ENCODE measurements at regions not wholly inside any gene's neighbourhood (a gene's known extent, or its start where the extent isn't known, plus 50 kb on each side); places are given as distances from the start of the nearest gene placed in this dataset.

DNA sequence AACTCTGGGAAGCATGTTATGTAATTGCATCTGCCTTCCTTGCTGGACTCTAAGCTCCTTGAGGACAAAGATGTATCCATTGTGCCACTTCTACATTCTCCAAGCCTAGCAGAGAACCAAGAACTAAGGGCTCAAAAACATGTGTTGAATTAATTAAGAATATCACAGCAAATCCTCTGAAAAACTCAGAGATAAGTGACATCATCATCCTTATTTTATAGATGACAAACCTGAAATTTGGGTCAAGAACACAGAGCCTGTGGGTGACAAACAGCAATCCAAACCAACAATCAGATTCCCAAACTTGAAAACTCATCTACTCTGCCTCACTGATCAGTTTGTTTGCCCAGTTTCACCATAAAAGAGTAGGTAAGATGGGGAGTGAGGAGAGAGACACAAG, 503.6 kb upstream of the LRRN3 start:
- no peak overlapping the region for H3K4me3 ChIP-seq
- TF ChIP-seq CTCF (IDR thresholded peaks at IDR 0.05), result no peak
- H3K27ac ChIP-seq, result no peak overlapping the region
- no peak for DNase-seq (ENCODE audit: low spot score)

GRCh38 chr7:110590415-110590814, 500.5 kb upstream of the LRRN3 start:
- no peak for DNase-seq (ENCODE audit: low spot score)
- TF ChIP-seq CTCF (IDR thresholded peaks at IDR 0.05), result no peak
- Histone ChIP-seq H3K4me3 (no peak overlapping the region), H3K27ac (no peak overlapping the region)

DNA sequence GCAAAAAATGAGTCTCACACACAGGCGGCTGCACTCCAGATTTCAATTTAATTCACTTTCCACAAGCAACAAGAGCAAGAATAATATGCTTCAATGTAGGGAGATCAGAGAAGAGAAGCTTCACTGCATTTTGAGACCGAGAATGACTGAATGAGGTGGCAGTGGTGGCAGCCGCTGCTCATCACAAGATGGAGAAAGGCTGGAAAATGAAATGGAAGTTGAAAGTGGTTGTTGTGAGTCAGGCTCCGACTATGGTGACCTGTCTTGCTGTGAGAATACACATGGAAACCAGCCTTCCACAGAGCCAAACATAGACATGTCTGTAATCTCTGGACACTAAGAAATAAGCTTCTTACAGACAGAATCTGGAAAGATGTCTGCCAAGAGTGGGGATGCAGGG, 499.6 kb upstream of the LRRN3 start:
- Histone ChIP-seq H3K27ac (no peak overlapping the region), H3K4me3 (no peak overlapping the region)
- TF ChIP-seq CTCF (IDR thresholded peaks at IDR 0.05), result no peak
- DNase-seq (ENCODE audit: low spot score), result no peak

DNA sequence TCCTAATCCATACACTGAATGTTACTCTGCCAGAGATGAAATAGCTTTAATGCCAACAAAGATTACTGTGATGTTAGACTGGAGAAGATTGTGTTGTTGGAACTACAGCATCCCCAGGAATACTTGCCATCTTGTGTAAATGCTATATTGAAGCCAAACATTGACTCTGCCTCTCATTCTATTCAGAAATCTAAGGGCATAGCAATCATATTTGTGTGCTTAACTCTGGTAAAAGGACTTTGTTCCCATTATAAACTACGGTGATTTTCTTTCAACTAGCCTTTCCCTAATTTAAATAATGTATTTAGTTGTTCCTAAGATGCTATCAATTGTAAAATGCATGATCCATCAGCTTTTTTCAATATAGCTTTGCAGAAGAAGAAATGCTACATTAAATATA, 498.4 kb upstream of the LRRN3 start:
- Histone ChIP-seq H3K27ac (no peak overlapping the region), H3K4me3 (no peak overlapping the region)
- TF ChIP-seq CTCF (IDR thresholded peaks at IDR 0.05), result no peak
- no peak for DNase-seq (ENCODE audit: low spot score)

DNA sequence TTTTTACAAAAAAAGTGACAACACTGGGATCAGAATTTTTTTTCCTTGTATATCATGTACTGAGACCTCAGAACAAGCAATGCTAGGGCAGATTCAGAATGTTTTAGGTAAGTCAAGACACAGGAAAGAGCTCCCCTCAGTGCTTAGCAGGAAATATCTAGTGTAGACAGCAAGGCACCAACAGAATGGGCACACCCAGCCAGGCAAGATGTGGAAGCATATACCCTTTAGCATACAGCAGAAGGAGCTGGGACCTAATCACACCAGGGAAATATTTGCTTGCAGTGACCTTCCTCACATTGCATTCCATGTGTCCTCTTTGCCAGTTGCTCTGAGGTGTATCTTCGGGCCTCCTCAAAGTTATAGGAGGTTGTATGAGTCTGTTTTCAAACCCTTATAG, 497.6 kb upstream of the LRRN3 start:
- no peak for DNase-seq (ENCODE audit: low spot score)
- TF ChIP-seq CTCF (IDR thresholded peaks at IDR 0.05), result no peak
- Histone ChIP-seq H3K27ac (no peak overlapping the region), H3K4me3 (no peak overlapping the region)

GRCh38 chr7:110595694-110596093, 495.2 kb upstream of the LRRN3 start:
- H3K27ac ChIP-seq, result no peak overlapping the region
- DNase-seq (ENCODE audit: low spot score), result no peak
- H3K4me3 ChIP-seq, result no peak overlapping the region
- TF ChIP-seq CTCF (IDR thresholded peaks at IDR 0.05), result no peak

- TF ChIP-seq CTCF (IDR thresholded peaks at IDR 0.05), result no peak
- Histone ChIP-seq H3K27ac (no peak overlapping the region), H3K4me3 (no peak overlapping the region)
- no peak for DNase-seq (ENCODE audit: low spot score)
Measured at GRCh38 chr7:110600956-110601355, 490.0 kb upstream of the LRRN3 start.
